ENCODE measurements at regions not wholly inside any gene's neighbourhood (a gene's known extent, or its start where the extent isn't known, plus 50 kb on each side); places are given as distances from the start of the nearest gene placed in this dataset.

- no peak for DNase-seq
Observed at GRCh38 chr17:72262766-72263165, 141.9 kb downstream of the SOX9 start.

GRCh38 chr17:72264682-72265405 lies 144.0 kb downstream of the SOX9 start:
- no peak for DNase-seq

GRCh38 chr17:72266112-72266775 lies 145.4 kb downstream of the SOX9 start:
- no peak for DNase-seq

GRCh38 chr17:72267601-72268000 lies 146.8 kb downstream of the SOX9 start:
- DNase-seq, result no peak

- no peak for DNase-seq
Observed at GRCh38 chr17:72268431-72268830, 147.6 kb downstream of the SOX9 start.

- peak; percentile 12 for DNase-seq
Observed at GRCh38 chr17:72270273-72270924, 149.6 kb downstream of the SOX9 start.

GRCh38 chr17:72271603-72272002 lies 150.8 kb downstream of the SOX9 start:
- no peak for DNase-seq

- DNase-seq, result no peak
Observed at GRCh38 chr17:72273289-72274056, 152.7 kb downstream of the SOX9 start.

GRCh38 chr17:72274614-72275013 lies 153.8 kb downstream of the SOX9 start:
- DNase-seq, result no peak

GRCh38 chr17:72280881-72281280 lies 160.1 kb downstream of the SOX9 start:
- DNase-seq, result no peak

GRCh38 chr17:72282439-72283029 lies 161.7 kb downstream of the SOX9 start:
- no peak for DNase-seq

- no peak for DNase-seq
Observed at GRCh38 chr17:72284806-72285205, 164.0 kb downstream of the SOX9 start.

GRCh38 chr17:72287586-72287985 lies 166.8 kb downstream of the SOX9 start:
- no peak for DNase-seq

- no peak for DNase-seq
Observed at GRCh38 chr17:72294487-72294893, 173.7 kb downstream of the SOX9 start.

GRCh38 chr17:72295916-72296315 lies 175.1 kb downstream of the SOX9 start:
- DNase-seq, result no peak

GRCh38 chr17:72296456-72296855 lies 175.6 kb downstream of the SOX9 start:
- DNase-seq, result no peak

GRCh38 chr17:72297326-72298115 lies 176.7 kb downstream of the SOX9 start:
- no peak for DNase-seq

- DNase-seq, result no peak
Observed at GRCh38 chr17:72299100-72299499, 178.3 kb downstream of the SOX9 start.

GRCh38 chr17:72299592-72299991 lies 178.8 kb downstream of the SOX9 start:
- no peak for DNase-seq

- no peak for DNase-seq
Observed at GRCh38 chr17:72301887-72302286, 181.1 kb downstream of the SOX9 start.

- no peak for DNase-seq
Observed at GRCh38 chr17:72302735-72303134, 181.9 kb downstream of the SOX9 start.
